NK-92 treated with Interleukin-12 subunit alpha and Interleukin-12 subunit beta, amount 100 ng/mL, for 24 hours (cell line): ENCODE measurements at regions not wholly inside any gene's neighbourhood (a gene's known extent, or its start where the extent isn't known, plus 50 kb on each side); places are given as distances from the start of the nearest gene placed in this dataset.
"Not testable (repeated sequence)": the region's sequence is repeated elsewhere in the genome, so short reads cannot be mapped to it uniquely, and the experiment has no call there.

ENCODE experiments used
- DNase-seq: peaks from one replicate; lab custom pipeline; 2025; lab: John Stamatoyannopoulos, UW

DNA sequence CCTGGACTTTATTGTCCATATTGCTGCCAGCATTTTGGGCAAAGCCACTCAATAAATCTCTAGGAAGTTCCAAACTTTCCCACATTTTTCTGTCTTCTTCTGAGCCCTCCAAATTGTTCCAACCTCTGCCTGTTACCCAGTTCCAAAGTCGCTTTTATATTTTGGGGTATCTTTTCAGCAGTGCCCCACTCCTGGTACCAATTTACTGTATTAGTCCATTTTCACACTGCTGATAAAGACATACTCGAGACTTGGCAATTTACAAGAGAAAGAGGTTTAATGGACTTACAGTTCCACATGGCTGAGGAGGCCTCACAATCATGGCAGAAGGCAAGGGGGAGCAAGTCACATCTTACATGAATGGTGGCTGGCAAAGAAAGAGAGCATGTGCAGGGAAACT is 53.4 kb downstream of the AHSP start:
- DNase-seq = not testable (repeated sequence)

DNA sequence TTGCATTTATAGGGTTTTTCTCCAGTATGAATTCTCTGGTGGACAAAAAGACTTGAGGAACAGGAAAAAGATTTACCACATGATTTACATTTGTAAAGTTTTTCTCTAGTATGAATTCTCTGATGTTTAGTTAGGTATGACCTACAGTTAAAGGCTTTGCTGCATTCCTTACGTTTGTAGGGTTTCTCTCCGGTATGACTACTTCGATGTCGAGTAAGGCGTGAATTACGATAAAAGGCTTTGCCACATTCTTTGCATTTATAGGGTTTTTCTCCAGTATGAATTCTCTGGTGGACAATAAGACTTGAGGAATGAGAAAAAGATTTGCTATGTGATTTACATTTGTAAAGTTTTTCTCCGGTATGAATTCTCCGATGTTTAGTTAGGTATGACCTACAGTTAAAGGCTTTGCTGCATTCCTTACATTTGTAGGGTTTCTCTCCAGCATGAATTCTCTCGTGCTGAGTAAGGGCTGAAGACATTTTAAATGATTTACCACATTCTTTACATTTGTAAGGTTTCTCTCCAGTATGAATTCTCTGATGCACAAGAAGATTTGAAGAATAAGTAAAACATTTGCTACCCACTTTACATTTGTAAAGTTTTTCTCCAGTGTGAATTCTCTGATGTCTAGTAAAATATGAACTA is 74.2 kb downstream of the AHSP start:
- DNase-seq = not testable (repeated sequence)

DNA sequence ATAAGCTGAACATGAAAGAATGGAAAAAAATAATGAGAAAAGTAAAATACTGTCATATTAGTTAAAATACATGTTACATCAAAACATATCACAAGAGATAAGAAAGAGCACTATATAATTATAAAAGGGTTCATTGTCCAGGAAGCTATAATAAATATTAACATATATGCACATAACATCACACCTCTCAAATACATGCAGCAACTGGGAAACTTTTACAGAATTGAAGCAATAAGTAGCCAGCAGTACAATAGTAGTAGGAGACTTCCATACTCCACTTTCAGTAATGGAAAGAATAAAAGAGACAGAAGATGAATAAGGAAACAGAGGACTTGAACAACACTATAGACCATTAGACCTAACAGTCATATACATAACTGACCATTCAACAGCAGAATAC is 90.4 kb downstream of the AHSP start:
- no peak for DNase-seq

DNA sequence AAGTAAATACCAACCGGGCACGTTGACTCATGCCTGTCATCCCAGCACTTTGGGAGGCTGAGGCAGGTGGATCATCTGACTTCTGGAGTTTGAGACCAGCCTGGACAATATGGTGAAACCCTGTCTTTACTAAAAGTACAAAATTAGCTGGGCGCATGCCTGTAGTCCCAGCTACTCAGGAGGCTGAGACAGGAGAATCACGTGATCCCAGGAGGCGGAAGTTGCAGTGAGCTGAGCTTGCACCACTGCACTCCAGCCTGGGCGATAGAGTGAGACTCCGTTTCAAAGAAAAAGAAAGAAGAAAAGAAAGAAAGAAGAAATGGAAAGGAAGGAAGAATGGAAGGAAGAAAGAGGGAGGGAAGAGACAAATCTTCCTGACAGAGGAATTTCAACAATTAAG is 108.7 kb downstream of the AHSP start:
- no peak for DNase-seq

DNA sequence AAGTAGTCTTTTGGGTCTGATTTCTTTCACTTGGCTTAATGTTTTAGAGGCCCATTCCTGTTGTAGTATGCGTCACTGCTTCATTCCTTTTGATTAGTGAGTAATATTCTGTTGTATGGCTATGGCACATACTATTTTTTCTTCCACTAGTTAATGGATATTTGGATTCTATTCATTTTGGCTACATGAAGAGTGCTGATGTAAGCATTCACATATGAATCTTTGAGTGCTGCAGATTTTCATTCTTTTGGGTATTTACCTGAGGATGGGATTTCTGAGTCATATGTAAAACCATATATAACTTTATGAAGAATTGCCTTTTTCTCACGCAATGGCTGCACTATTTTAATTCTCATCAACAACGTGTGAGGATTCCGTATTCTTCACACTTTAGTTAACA is 113.6 kb downstream of the AHSP start:
- no peak for DNase-seq

DNA sequence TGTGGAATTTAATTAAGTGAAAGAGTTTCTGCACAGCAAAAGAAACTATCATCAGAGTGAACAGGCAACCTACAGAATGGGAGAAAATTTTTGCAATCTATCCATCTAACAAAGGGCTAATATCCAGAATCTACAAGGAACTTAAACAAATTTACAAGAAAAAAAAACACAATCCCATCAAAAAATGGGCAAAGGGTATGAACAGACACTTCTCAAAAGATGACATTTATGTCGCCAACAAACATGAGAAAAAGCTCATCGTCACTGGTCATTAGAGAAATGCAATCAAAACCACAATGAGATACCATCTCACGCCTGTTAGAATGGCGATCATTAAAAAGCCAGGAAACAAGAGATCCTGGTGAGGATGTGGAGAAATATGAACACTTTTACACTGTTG is 128.0 kb downstream of the AHSP start:
- not testable (repeated sequence) for DNase-seq

DNA sequence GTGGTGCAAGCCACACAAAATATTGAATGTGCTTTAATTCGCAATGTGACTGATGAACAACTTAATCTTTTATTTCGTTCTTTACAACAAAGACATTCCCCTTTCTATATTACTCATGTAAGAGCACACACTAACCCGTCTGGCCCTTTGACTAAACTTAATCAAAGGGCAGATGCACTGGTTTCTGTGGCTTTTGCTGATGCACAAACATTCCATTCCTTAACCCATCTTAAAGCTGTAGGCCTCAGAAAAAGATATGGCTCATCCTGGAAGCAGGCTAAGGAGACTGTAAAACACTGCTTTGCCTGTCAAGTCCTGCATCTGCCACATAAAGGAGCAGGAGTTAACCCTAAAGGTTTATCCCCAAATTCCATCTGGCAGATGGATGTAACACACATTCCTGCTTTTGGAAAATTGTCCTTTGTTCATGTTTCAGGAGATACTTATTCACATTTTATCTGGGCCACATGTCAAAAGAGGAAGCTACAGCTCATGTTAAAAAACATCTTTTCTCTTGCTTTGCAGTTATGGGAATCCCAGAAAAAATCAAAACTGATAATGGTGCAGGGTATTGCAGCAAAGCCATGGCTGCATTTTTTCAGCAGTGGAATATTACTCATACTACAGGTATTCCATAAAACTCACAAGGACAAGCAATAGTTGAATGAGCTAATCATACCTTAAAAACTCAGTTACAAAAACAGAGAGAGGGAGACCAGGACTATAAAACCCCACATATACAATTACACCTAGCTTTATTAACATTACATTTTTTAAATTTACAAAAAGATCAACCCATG is 137.2 kb downstream of the AHSP start:
- no peak for DNase-seq

DNA sequence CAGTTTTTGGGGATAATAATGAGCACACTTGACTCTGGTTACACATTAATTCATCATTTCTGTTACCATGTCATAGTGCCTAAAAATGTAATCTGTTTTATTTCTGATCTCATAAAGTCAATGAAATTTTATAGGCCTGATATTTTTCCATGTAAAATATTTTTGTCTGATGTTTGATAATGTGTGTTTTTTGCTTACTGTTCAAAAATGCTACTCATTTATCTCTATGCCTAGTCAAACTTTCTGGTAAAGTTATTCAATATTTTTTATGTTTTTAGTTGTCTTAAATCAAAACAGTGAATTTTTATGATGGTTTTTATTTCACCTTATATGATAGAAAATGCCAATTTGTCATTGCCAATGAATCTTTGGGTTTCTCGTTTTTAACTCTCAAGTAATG is 147.0 kb downstream of the AHSP start:
- DNase-seq = no peak

DNA sequence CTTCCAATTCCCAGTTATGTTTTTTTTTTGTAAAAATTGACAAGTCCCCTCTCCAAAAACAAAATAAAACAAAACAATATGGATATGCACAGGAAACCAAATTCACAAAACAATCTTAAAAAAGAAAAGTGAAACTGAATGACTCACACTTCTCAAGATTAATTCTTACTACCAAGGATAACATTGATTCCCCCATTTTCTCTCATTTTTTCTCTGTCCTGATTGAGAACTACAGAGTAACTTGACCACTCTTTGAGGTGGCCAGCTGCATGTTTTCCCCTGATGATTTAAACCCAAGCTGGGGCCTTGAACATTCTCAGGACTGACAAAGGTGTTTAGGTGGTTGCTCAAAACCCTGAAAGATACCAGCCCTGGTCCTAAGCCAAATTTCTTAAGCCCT is 149.0 kb downstream of the AHSP start:
- DNase-seq = no peak

DNA sequence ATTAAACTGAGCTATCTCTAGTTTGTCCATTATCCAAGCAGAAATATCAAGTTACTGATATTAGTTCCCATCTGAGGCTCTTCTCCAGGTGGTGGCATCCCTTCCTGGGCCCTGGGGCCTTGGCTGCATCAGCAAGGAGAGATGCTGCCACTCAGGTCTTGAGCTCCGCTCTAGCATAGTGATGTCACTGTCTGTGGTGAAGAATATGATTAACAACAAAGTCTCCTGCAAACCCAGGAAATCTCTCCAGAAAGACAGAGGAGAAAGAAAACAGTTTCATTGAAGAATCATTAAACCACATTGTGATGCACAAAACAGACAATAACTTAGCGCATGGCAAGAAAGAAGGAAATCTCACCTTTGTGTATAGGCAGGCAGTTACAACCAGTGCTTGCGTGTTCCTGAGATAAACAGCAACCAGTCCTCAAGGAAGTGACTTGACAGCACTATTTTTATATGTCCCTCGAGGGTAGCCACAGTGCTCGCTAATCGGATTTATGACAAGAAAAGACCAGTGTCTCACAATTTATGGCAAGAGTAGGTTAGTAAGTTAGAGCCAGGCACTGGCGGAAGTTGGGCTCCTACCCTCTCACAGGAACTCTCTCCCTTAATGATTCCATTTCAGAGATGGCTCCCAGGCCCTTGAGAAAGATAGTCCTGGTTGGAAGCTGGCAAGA is 151.1 kb downstream of the AHSP start:
- DNase-seq = no peak

DNA sequence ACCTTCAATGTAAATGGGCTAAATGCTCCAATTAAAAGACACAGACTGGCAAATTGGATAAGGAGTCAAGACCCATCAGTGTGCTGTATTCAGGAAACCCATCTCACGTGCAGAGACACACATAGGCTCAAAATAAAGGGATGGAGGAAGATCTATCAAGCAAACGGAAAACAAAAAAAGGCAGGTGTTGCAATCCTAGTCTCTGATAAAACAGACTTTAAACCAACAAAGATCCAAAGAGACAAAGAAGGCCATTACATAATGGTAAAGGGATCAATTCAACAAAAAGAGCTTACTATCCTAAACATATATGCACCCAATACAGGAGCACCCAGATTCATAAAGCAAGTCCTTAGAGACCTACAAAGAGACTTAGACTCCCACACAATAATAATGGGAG is 161.6 kb downstream of the AHSP start:
- not testable (repeated sequence) for DNase-seq

DNA sequence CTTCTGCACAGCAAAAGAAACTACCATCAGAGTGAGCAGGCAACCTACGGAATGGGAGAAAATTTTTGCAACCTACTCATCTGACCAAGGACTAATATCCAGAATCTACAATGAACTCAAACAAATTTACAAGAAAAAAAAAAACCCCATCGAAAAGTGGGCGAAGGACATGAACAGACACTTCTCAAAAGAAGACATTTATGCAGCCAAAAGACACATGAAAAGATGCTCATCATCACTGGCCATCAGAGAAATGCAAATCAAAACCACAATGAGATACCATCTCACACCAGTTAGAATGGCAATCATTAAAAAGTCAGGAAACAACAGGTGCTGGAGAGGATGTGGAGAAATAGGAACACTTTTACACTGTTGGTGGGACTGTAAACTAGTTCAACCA is 164.6 kb downstream of the AHSP start:
- DNase-seq = not testable (repeated sequence)

DNA sequence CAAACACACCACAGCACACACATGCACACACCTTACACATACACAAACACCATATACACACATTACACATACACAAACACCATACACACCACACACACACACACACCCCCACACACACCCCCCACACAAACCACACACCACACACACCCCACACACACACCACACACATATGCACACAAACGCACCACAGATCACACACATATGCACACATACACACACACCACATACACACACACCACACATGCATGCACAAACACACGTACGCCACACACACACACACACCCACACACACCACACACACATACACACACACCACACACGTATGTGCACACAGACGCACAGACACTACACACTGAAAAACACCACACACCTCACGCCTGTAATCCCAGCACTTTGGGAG is 166.0 kb downstream of the AHSP start:
- no peak for DNase-seq

DNA sequence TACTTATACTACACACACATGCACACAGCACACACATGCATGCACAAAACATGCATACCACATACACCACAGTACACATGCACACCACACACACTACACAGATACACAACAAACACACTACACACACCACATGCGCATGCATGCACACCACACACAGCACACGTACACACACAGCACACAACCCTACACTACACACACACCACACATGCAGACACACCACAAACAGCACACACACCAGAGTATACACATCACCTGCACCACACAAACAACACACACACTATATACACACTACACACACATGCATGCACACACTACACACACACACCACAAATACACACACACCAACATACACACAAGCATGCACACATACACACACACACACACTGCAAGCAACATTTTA is 166.8 kb downstream of the AHSP start:
- DNase-seq = no peak

DNA sequence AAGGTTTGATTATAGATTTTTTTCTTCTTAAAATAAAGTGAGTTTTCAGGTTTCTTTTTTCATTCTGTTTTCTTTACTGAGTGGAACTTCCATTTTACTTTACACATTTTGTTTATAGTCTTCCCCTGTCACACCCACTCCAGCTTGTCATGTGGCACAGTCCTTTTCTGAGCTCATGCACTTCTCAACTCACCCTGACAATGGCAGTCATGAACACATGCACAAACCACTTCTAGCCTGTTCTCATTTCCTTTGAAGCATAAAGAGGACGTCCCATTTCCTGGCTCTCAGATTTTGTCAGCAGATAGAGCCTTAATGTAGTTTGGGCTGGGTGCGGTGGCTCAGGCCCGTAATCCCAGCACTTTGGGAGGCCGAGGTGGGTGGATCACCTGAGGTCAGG is 168.0 kb downstream of the AHSP start:
- no peak for DNase-seq

DNA sequence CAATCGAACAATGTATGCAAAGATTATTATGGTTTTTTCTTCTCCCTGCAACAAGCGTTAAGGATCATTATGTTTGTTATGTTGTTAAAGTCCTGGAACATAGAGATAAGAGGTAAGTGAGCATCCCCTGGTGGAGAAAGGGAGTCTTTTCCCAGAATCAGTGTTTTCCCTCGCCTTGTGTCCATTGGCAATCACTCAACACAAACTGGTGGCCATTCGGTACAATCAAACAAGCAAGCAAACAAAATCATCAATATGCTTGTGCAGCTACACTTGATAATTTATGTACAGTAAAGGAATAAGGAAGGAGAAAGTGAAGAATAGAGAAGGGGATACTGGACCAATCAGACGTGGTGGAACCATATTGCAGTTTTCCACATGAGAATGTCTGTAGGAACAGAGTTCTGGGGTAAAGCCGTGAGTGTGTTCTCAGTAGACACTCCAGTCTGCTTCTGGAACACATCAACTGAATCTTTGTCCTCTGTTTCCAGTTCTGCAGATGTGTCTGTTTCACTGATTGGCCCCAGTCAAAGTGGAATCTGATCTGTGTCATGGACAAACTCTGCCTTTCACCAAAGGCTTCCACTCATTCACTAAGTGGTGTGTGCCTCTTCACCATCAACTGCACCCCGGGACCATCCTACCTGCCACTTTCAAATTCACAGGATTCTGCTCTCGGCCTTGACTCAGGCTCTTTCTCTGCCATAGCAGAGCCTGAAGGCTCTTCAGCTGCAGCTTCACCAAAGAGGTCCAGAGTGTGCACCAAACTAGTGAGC is 169.5 kb downstream of the AHSP start:
- DNase-seq = no peak

DNA sequence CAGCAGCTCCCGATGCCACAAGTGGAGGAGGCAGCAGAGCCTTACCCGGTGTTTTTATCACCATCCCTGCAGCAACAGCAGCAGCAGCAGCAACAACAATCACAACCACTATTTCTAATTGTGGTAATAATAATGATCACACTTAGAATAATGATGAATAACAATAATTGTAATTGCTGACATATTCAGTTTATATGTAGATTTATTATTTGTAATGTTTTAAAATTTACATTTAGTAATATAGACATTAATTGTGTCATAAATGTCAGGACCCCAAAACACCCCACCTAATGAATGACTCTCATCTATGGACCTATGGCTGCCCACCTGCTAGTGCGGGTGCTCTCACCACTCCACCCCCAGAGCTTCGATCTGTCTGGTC is 170.0 kb downstream of the AHSP start:
- DNase-seq = no peak

DNA sequence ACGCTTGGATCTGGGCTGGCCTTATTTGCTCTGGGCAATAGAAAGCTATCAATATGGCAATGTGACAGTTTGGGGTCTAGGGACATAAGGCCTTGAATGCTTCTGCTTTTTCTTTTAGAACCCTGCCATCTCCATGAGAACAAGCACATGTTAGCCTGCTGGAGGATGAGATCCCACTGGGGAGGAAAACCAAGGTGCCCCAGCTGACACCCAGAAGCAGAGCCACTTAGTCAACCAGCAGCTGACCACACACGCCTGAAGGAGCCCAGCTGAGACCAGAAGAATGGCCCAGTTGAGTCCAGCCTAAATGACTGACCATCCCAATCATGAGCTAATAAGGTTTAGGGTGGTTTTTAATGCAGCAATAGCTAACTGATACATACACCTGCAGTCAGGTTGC is 171.2 kb downstream of the AHSP start:
- no peak for DNase-seq

DNA sequence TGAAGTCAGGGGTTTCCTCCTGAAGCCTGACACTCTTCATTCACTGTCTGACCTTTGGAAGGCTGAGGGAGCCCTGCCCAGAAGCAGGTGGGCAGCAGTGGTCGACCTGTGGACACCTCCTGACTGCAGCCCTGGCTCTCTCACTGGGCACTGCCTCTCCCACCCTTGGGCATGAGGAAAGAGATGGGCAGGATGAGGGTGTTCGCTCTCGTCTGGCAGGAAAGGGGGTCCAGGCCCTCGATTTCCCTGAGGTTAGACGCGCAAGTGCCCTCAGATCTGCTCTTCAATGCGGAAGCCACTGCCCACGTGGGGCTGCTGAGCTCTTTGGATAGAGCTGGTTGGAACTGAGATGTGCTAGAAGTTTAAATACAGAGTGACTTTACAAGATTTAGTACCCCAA is 171.9 kb downstream of the AHSP start:
- DNase-seq = no peak

DNA sequence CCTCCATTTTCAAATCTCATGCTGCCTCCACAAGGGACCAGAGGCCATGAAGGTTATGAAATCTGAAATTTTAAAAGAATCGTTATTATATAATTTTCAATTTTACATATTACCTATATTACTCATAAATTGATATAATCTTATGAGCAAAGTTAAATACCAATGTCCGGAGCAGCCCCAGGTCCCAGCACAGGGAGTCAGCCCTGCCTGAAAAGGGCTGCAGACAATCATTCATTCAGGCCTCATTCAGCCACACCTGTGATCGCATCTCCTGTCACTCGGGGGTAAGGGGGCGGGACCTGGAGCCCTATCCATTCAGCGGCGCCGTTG is 172.5 kb downstream of the AHSP start:
- no peak for DNase-seq

DNA sequence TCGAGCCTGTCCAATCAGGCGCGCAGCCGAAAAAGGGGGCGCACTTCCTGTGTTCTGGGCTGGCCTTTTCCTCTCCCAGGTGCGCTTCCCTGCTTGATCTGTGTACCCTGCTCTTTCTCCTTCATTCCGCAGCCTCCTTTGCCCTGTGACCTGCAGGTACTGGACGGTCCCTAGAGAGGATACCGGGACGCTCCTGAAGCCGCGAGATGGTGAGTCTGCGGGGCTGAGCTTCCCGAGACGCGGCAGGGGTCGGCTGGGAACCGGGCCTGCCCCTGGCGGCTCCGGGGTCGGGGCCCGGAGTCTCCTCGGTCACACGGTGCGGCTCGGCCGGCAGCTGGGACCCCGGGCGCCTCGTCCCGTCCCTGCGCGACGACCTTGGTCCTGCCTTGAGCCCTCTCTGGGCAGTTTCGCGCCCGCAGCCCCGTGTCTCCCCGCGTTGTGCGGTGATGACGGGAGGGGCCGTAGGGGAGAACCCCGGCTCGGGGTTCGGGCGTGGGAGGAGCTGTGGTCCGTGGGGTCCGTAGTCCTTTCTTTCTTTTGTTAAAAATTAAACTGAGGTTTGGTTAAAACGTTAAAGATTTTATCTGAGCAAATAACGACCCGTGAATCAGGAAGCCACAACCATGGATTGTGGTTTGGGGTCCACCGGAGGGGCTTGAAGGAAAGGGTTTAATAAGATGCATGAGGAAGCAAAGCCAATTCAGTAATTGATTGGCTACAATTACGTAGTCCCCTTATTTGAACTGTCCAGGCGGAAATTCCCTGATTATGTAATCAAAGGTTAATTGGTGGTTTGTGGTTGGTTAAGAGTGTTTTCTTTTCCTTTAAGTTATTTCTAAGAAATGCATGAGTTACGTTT is 172.8 kb upstream of the ZNF267 start:
- peak; percentile 83 for DNase-seq

DNA sequence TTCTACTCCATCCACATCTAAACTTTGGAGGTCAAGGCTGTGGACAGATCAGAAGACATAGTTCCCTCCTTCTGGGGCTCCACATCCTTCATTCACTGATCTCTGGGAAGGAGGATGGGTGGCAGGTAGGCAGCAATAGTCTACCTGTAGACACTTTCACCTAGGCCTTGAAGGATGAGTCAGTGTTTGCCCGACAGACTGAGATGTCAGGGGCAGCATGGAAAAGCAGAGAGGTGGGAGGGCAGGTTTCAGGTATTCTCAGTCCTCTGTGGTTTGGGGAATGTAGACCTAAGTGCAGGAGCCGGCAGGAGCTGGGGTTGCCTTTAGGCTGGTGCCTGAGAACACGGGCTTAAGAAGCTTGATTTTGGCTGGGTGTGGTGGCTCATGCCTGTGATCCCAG is 171.9 kb upstream of the ZNF267 start:
- no peak for DNase-seq
